Esophagus muscularis mucosa (tissue), 4 donors: ENCODE measurements at regions not wholly inside any gene's neighbourhood (a gene's known extent, or its start where the extent isn't known, plus 50 kb on each side); places are given as distances from the start of the nearest gene placed in this dataset.

Source experiments
- CTCF ChIP-seq, 3 experiments: fragments of 200-600 bp in 2 of 3; fragments of 450-650 bp in 1 of 3; sonication (generic) in 2 of 3; IDR thresholded peaks; one replicate each; pipeline ENCODE4 v1.5.1; 2017 to 2019; ENCODE audit warnings: antibody characterized with exemption in 3 of 3, mild to moderate bottlenecking in 2 of 3, moderate library complexity in 1 of 3
- EP300 ChIP-seq: sonication (generic); formaldehyde crosslinking; IDR thresholded peaks from one replicate; pipeline ENCODE4 v1.6.1; 2017; ENCODE audit warnings: antibody characterized with exemption
- POLR2A ChIP-seq: fragments of 450-650 bp; IDR thresholded peaks from one replicate; pipeline ENCODE4 v1.6.1; 2017; ENCODE audit warnings: antibody characterized with exemption, moderate library complexity, mild to moderate bottlenecking, low read depth
- POLR2AphosphoS5 ChIP-seq, 2 donors: sonication (generic); formaldehyde crosslinking; IDR thresholded peaks; one replicate each; pipeline ENCODE4 v1.6.1; 2017; ENCODE audit warnings: antibody characterized with exemption in 2 of 2

- no peak for TF ChIP-seq CTCF (IDR thresholded peaks at IDR 0.05)
- TF ChIP-seq POLR2A: no peak
- TF ChIP-seq EP300: no peak
- no peak for TF ChIP-seq POLR2AphosphoS5 (IDR thresholded peaks at IDR 0.05)
Observed at GRCh38 chr4:170193496-170193895, 103.7 kb upstream of the AADAT start.
